Caco-2 (cell line): ENCODE measurements at regions not wholly inside any gene's neighbourhood (a gene's known extent, or its start where the extent isn't known, plus 50 kb on each side); places are given as distances from the start of the nearest gene placed in this dataset.

Source experiments
- BruUV-seq: library from RNA; stranded (reverse); fragments of 400-500 nt; replicated peaks from 2 replicates; lab custom pipeline; 2021; lab: Mats Ljungman, UMichigan
- CTCF ChIA-PET: fragments of 300-600 bp; sonication (Branson Sonifier 250); formaldehyde crosslinking; loops from one replicate; lab custom pipeline; 2022; ENCODE audit warnings: antibody characterized with exemption; lab: Charles Lee
- POLR2A ChIA-PET: fragments of 300-600 bp; sonication (Branson Sonifier 250); formaldehyde crosslinking; loops from one replicate; lab custom pipeline; 2022; ENCODE audit warnings: antibody characterized with exemption; lab: Charles Lee
- DNase-seq, 2 experiments: peaks; one replicate each; pipeline versions ENCODE4 v3.0.0 to v3.0.0-alpha.2; 2020 to 2022
- H3K27me3 ChIP-seq: replicated peaks from 2 replicates; pipeline ENCODE4 v1.6.0; 2011; ENCODE audit warnings: low read length; ENCODE audit not compliant: control insufficient read depth, insufficient read depth
- H3K36me3 ChIP-seq: 2 replicates; pipeline ENCODE4 v1.5.1; 2011; ENCODE audit warnings: low read length; ENCODE audit not compliant: control insufficient read depth, insufficient read depth
- H3K4me1 ChIP-seq: fragments of 250-450 bp; sonication (Bioruptor Pico); 2 replicates; pipeline ENCODE4 v1.5.1; 2020; ENCODE audit warnings: mild to moderate bottlenecking
- H3K4me3 ChIP-seq: 2 replicates; pipeline ENCODE4 v1.5.1; 2011; ENCODE audit warnings: low read depth, mild to moderate bottlenecking, control low read depth, low read length
- H3K9me3 ChIP-seq: fragments of 250-450 bp; sonication (Bioruptor Pico); 2 replicates; pipeline ENCODE4 v1.5.1; 2020; ENCODE audit warnings: mild to moderate bottlenecking, moderate library complexity
- H3K27ac Mint-ChIP-seq: one replicate; pipeline ENCODE4 v1.8.0; 2022; ENCODE audit warnings: mixed read lengths; ENCODE audit not compliant: unreplicated experiment
- H3K27me3 Mint-ChIP-seq: one replicate; pipeline ENCODE4 v1.8.0; 2022; ENCODE audit warnings: mixed read lengths; ENCODE audit not compliant: insufficient read depth, unreplicated experiment
- H3K36me3 Mint-ChIP-seq: one replicate; pipeline ENCODE4 v1.8.0; 2022; ENCODE audit warnings: mild to moderate bottlenecking, mixed read lengths; ENCODE audit not compliant: insufficient read depth, unreplicated experiment
- H3K4me1 Mint-ChIP-seq: one replicate; pipeline ENCODE4 v1.8.0; 2022; ENCODE audit warnings: low read depth, mixed read lengths; ENCODE audit not compliant: unreplicated experiment
- H3K4me3 Mint-ChIP-seq: one replicate; pipeline ENCODE4 v1.8.0; 2022; ENCODE audit warnings: mild to moderate bottlenecking, moderate library complexity, mixed read lengths; ENCODE audit not compliant: unreplicated experiment
- H3K9me3 Mint-ChIP-seq: one replicate; pipeline ENCODE4 v1.8.0; 2022; ENCODE audit warnings: mixed read lengths; ENCODE audit not compliant: unreplicated experiment
- CTCF ChIP-seq, 2 experiments: fragments of 200-600 bp in 1 of 2; IDR thresholded peaks; 1 replicate in 1 of 2; 2 replicates in 1 of 2; pipeline versions ENCODE4 v1.5.1 to v1.8.0; 2011 to 2022; ENCODE audit warnings: antibody characterized with exemption in 1 of 2, control low read depth in 1 of 2, inconsistent platforms in 1 of 2, low read depth in 1 of 2, low read length in 1 of 2, mild to moderate bottlenecking in 1 of 2, moderate library complexity in 1 of 2; ENCODE audit not compliant: insufficient read depth in 1 of 2, severe bottlenecking in 1 of 2, unreplicated experiment in 1 of 2
- intact Hi-C: fragments of 100-400 bp; cut with micrococcal nuclease; formaldehyde crosslinking; loops from one replicate; pipeline ENCODE4 v1.10.0; 2022; ENCODE audit not compliant: unreplicated experiment

- POLR2A ChIA-PET: no interaction called here
- H3K27me3 ChIP-seq: no peaks in the 10 kb centered on the region
- CTCF ChIA-PET: interaction anchor here (1.5 kb wide), 1 partner anchor 56 kb away, joined by 4 read pairs; no protein-coding TSS in a partner anchor
- no peak overlapping the region for H3K4me3 Mint-ChIP-seq
- no peaks in the 10 kb centered on the region for H3K9me3 ChIP-seq
- no peak for DNase-seq
- BruUV-seq: no TSS peak
- peaks cover 28% of the 10 kb centered on the region for H3K4me1 ChIP-seq
- H3K4me1 Mint-ChIP-seq: peaks cover 14% of the 10 kb centered on the region
- intact Hi-C loops: no loop called here
- no peak for TF ChIP-seq CTCF (IDR thresholded peaks at IDR 0.05; ENCODE audit: insufficient read depth in 1 of 2, low read depth in 1 of 2, low read length in 1 of 2, severe bottlenecking in 1 of 2, unreplicated experiment in 1 of 2)
- H3K9me3 Mint-ChIP-seq: peaks cover 15% of the 10 kb centered on the region
- no peak overlapping the region for H3K27ac Mint-ChIP-seq
- H3K36me3 ChIP-seq: no peaks in the 10 kb centered on the region
- no peaks in the 10 kb centered on the region for H3K27me3 Mint-ChIP-seq
- H3K4me3 ChIP-seq: no peak overlapping the region
- H3K36me3 Mint-ChIP-seq: no peaks in the 10 kb centered on the region
Measured at GRCh38 chr13:74230984-74231501, 96.8 kb upstream of the KLF12 start.

- ChIA-PET CTCF (no interaction called here), POLR2A (no interaction called here)
- no TSS peak for BruUV-seq
- H3K36me3 Mint-ChIP-seq: no peaks in the 10 kb centered on the region
- H3K4me1 ChIP-seq: peaks cover 28% of the 10 kb centered on the region
- H3K9me3 ChIP-seq: no peaks in the 10 kb centered on the region
- H3K4me1 Mint-ChIP-seq: peaks cover 14% of the 10 kb centered on the region
- H3K9me3 Mint-ChIP-seq: peaks cover 15% of the 10 kb centered on the region
- DNase-seq: no peak
- intact Hi-C loops: loop anchor here (5.0 kb wide), 1 partner anchor 207 kb away; no protein-coding TSS in a partner anchor
- no peak overlapping the region for H3K27ac Mint-ChIP-seq
- no peaks in the 10 kb centered on the region for H3K36me3 ChIP-seq
- TF ChIP-seq CTCF (IDR thresholded peaks at IDR 0.05; ENCODE audit: insufficient read depth in 1 of 2, low read depth in 1 of 2, low read length in 1 of 2, severe bottlenecking in 1 of 2, unreplicated experiment in 1 of 2): no peak
- H3K27me3 ChIP-seq: no peaks in the 10 kb centered on the region
- no peak overlapping the region for H3K4me3 Mint-ChIP-seq
- H3K4me3 ChIP-seq: no peak overlapping the region
- no peaks in the 10 kb centered on the region for H3K27me3 Mint-ChIP-seq
Measured at GRCh38 chr13:74229242-74229641, 95.0 kb upstream of the KLF12 start.

GRCh38 chr13:74227476-74228158 lies 93.4 kb upstream of the KLF12 start:
- Mint-ChIP-seq H3K27me3 (no peaks in the 10 kb centered on the region), H3K4me1 (peaks cover 14% of the 10 kb centered on the region), H3K9me3 (peaks cover 15% of the 10 kb centered on the region), H3K4me3 (no peak overlapping the region), H3K27ac (no peak overlapping the region), H3K36me3 (no peaks in the 10 kb centered on the region)
- intact Hi-C loops: loop anchor here (5.0 kb wide), 1 partner anchor 205 kb away; no protein-coding TSS in a partner anchor
- Histone ChIP-seq H3K4me3 (no peak overlapping the region), H3K36me3 (no peaks in the 10 kb centered on the region), H3K27me3 (no peaks in the 10 kb centered on the region), H3K9me3 (no peaks in the 10 kb centered on the region), H3K4me1 (peaks cover 28% of the 10 kb centered on the region)
- DNase-seq: no peak
- TF ChIP-seq CTCF (IDR thresholded peaks at IDR 0.05; ENCODE audit: insufficient read depth in 1 of 2, low read depth in 1 of 2, low read length in 1 of 2, severe bottlenecking in 1 of 2, unreplicated experiment in 1 of 2): no peak
- ChIA-PET POLR2A (no interaction called here), CTCF (no interaction called here)
- BruUV-seq: no TSS peak
